Activated naive CD4-positive, alpha-beta T cell treated with anti-CD3 and anti-CD28 coated beads, Interleukin-2, amount 10 ng/mL, durations not matched to agents 7 days and 5 days (primary cell): ENCODE measurements at regions not wholly inside any gene's neighbourhood (a gene's known extent, or its start where the extent isn't known, plus 50 kb on each side); places are given as distances from the start of the nearest gene placed in this dataset.
"Not testable (repeated sequence)": the region's sequence is repeated elsewhere in the genome, so short reads cannot be mapped to it uniquely, and the experiment has no call there.

Source experiments
- CTCF ChIA-PET: fragments of 350-600 bp; sonication (Branson Sonifier 250); formaldehyde crosslinking; loops from one replicate; lab custom pipeline; 2021; ENCODE audit warnings: antibody characterized with exemption; lab: Charles Lee
- DNase-seq: peaks from one replicate; pipeline ENCODE4 v3.0.0-alpha.2; 2020
- H3K27ac Mint-ChIP-seq: one replicate; pipeline ENCODE4 v1.8.0; 2021; ENCODE audit warnings: mild to moderate bottlenecking, moderate library complexity, mixed read lengths
- H3K27me3 Mint-ChIP-seq: one replicate; pipeline ENCODE4 v1.8.0; 2021; ENCODE audit warnings: mild to moderate bottlenecking, mixed read lengths
- H3K36me3 Mint-ChIP-seq: one replicate; pipeline ENCODE4 v1.8.0; 2021; ENCODE audit warnings: mixed read lengths
- H3K4me1 Mint-ChIP-seq: one replicate; pipeline ENCODE4 v1.8.0; 2021; ENCODE audit warnings: mixed read lengths
- H3K4me3 Mint-ChIP-seq: one replicate; pipeline ENCODE4 v1.8.0; 2021; ENCODE audit warnings: mild to moderate bottlenecking, moderate library complexity, mixed read lengths
- H3K9me3 Mint-ChIP-seq: one replicate; pipeline ENCODE4 v1.8.0; 2021; ENCODE audit warnings: mixed read lengths

GRCh38 chr12:9387450-9387849, 179.3 kb upstream of the PZP start:
- CTCF ChIA-PET, result no interaction called here
- Mint-ChIP-seq H3K27me3 (no peaks in the 10 kb centered on the region), H3K9me3 (no peaks in the 10 kb centered on the region), H3K4me3 (no peak overlapping the region), H3K4me1 (peaks cover 5% of the 10 kb centered on the region), H3K27ac (no peak overlapping the region), H3K36me3 (no peaks in the 10 kb centered on the region)
- DNase-seq, result no peak

DNA sequence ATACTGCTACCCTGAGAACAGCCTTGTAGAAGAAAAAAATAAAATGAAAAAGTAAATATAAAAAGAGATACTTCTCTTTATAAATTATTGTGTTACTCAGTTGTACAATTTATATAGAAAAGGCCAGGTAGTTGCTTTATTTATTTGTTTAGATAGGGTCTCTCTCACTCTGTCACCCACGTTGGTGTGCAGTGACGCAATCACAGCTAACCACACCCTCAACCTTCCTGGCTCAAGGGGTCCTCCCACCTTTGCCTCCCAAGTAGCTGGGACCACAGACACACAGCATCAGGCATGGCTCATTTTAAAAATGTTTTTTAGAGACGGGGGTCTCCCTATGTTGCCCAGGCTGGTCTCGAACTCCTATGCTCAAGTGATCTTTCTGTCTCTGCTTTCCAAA, 175.4 kb upstream of the PZP start:
- Mint-ChIP-seq H3K9me3 (no peaks in the 10 kb centered on the region), H3K4me3 (no peak overlapping the region), H3K36me3 (no peaks in the 10 kb centered on the region), H3K27me3 (no peaks in the 10 kb centered on the region), H3K27ac (no peak overlapping the region), H3K4me1 (peaks cover 8% of the 10 kb centered on the region)
- CTCF ChIA-PET, result no interaction called here
- DNase-seq, result no peak

- Mint-ChIP-seq H3K36me3 (no peaks in the 10 kb centered on the region), H3K9me3 (no peaks in the 10 kb centered on the region), H3K27me3 (no peaks in the 10 kb centered on the region), H3K4me3 (no peak overlapping the region), H3K27ac (peak overlapping the region; percentile 33), H3K4me1 (peaks cover 4% of the 10 kb centered on the region)
- no peak for DNase-seq
- CTCF ChIA-PET, result no interaction called here
Observed at GRCh38 chr12:9381619-9382018, 173.4 kb upstream of the PZP start.

GRCh38 chr12:9380650-9381049, 172.5 kb upstream of the PZP start:
- Mint-ChIP-seq H3K27ac (no peak overlapping the region), H3K27me3 (no peaks in the 10 kb centered on the region), H3K36me3 (no peaks in the 10 kb centered on the region), H3K9me3 (no peaks in the 10 kb centered on the region), H3K4me3 (no peak overlapping the region), H3K4me1 (peaks cover 4% of the 10 kb centered on the region)
- CTCF ChIA-PET, result no interaction called here
- no peak for DNase-seq

GRCh38 chr12:9379023-9379742, 171.0 kb upstream of the PZP start:
- CTCF ChIA-PET, result interaction anchor here (1.8 kb wide), 1 partner anchor 90 kb away, joined by 4 read pairs; no protein-coding TSS in a partner anchor
- Mint-ChIP-seq H3K4me1 (peaks cover 4% of the 10 kb centered on the region), H3K36me3 (no peaks in the 10 kb centered on the region), H3K9me3 (no peaks in the 10 kb centered on the region), H3K4me3 (no peak overlapping the region), H3K27me3 (no peaks in the 10 kb centered on the region), H3K27ac (no peak overlapping the region)
- no peak for DNase-seq

DNA sequence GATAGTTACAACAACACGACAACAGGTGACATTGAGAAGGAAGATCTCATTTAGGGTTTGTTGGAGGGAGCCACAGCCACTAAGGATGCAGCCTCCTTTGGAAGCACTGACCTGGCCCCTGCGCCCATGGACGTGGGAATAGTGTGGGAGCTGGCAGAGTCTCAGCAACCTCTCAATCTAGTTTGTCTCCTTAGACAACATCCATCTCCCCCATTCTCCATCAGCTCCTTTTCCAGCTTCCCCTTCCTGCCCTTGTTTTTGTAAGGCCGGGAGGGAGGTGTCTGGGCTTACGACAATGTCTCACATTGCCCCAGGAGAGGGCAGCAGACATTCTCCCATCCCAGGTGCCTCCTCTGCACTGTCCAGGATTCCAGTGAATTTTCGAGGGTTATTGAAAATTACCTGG, 170.2 kb upstream of the PZP start:
- H3K4me3 Mint-ChIP-seq, result no peak overlapping the region
- CTCF ChIA-PET, result interaction anchor here (1.8 kb wide), 1 partner anchor 91 kb away, joined by 4 read pairs; no protein-coding TSS in a partner anchor

GRCh38 chr12:9372202-9372601, 164.0 kb upstream of the PZP start:
- Mint-ChIP-seq H3K4me3 (no peak overlapping the region), H3K27me3 (peaks cover 3% of the 10 kb centered on the region), H3K36me3 (no peaks in the 10 kb centered on the region), H3K27ac (no peak overlapping the region), H3K9me3 (no peaks in the 10 kb centered on the region), H3K4me1 (no peaks in the 10 kb centered on the region)
- CTCF ChIA-PET, result interaction anchor here (0.9 kb wide), 1 partner anchor 37 kb away, joined by 3 read pairs; no protein-coding TSS in a partner anchor
- DNase-seq, result no peak

More for the DNA sequence above, 170.2 kb upstream of the PZP start:
- Mint-ChIP-seq H3K27ac (no peak overlapping the region), H3K4me1 (peaks cover 4% of the 10 kb centered on the region), H3K27me3 (no peaks in the 10 kb centered on the region), H3K9me3 (no peaks in the 10 kb centered on the region), H3K36me3 (no peaks in the 10 kb centered on the region)
- no peak for DNase-seq

- Mint-ChIP-seq H3K27ac (no peak overlapping the region), H3K27me3 (peaks cover 3% of the 10 kb centered on the region), H3K36me3 (no peaks in the 10 kb centered on the region), H3K9me3 (no peaks in the 10 kb centered on the region), H3K4me3 (no peak overlapping the region), H3K4me1 (peaks cover 32% of the 10 kb centered on the region)
- CTCF ChIA-PET, result interaction anchor here (0.9 kb wide), 1 partner anchor 35 kb away, joined by 4 read pairs; no protein-coding TSS in a partner anchor
- DNase-seq, result no peak
Observed at GRCh38 chr12:9367828-9368227, 159.6 kb upstream of the PZP start.

- Mint-ChIP-seq H3K36me3 (no peaks in the 10 kb centered on the region), H3K4me1 (peaks cover 32% of the 10 kb centered on the region), H3K27me3 (peaks cover 3% of the 10 kb centered on the region), H3K9me3 (no peaks in the 10 kb centered on the region), H3K4me3 (no peak overlapping the region), H3K27ac (no peak overlapping the region)
- CTCF ChIA-PET, result interaction anchor here (0.9 kb wide), 1 partner anchor 34 kb away, joined by 4 read pairs; no protein-coding TSS in a partner anchor
- DNase-seq, result no peak
Observed at GRCh38 chr12:9367201-9367600, 159.0 kb upstream of the PZP start.

DNA sequence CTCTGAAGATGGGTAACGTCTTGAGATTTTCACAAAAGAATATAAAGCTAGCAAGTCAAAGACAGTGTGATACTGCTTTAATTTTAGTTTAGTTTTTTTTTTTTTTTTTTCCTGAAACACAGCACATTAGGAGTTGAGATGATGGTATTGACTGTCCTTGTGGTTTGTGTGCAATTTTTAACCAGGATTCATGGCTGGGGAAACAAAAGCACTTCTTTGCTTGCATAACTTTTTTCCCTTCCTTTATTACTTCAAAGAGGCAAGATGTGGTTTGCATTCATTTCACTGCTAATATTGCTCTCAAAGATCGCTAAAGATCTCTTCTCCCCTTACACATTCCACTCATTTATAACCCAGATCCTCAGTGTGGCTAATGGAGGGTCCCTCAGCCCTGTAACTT, 157.1 kb upstream of the PZP start:
- H3K36me3 Mint-ChIP-seq, result no peaks in the 10 kb centered on the region
- H3K4me3 Mint-ChIP-seq, result no peak overlapping the region
- H3K27ac Mint-ChIP-seq, result no peak overlapping the region
- no peak for DNase-seq
- H3K4me1 Mint-ChIP-seq, result peaks cover 32% of the 10 kb centered on the region
- H3K9me3 Mint-ChIP-seq, result no peaks in the 10 kb centered on the region
- CTCF ChIA-PET, result no interaction called here
- H3K27me3 Mint-ChIP-seq, result peaks cover 8% of the 10 kb centered on the region

DNA sequence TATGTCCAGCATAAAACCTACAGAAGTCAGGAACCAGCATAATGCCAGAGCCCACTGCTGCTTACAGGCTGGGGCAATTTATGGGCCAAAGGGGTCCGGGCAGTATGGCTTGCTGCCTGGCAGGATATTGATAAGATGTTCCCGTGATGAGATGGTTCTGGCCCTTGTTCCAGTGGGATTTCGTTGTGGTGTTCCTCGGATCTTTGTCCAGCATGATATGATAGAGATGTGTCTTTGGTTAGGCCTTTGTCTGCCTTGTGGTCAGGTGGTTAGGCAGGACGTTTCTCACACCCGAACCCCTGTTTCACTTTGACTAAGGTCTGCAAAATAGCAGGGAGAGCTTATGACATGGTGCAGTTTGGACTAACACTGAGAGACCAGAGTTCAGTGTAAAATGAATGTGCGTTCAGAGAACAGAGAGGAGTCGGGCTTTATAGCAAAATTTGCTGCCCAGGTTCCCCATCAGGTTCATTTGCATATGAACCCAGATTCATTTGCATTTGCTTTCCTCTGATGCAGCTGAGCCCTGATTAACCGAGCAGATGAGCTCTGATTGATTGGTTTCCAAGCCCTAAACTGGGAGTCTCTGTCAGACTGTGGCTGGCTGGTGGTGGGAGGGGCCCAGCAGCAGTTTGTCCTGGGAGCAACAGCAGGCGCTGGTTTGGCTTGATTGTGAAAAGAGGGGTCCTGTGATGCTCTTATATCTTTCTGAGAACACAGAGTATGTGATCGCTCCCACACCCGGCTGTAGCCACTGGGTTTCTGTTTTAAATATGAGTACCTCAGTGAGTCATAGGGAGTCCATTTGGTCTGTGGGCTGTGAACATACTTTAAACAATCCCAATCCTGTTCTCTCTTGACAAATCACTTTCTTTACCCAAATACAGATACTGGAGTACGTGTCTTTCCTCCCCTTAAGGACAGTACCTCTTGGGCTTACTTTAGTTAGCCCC, 156.3 kb upstream of the PZP start:
- Mint-ChIP-seq H3K4me1 (peaks cover 32% of the 10 kb centered on the region), H3K36me3 (no peaks in the 10 kb centered on the region), H3K4me3 (no peak overlapping the region), H3K9me3 (no peaks in the 10 kb centered on the region), H3K27me3 (peaks cover 8% of the 10 kb centered on the region), H3K27ac (peak overlapping the region; percentile 42)
- CTCF ChIA-PET, result no interaction called here
- peak; percentile 38 for DNase-seq

- H3K4me1 Mint-ChIP-seq, result peaks cover 32% of the 10 kb centered on the region
- H3K9me3 Mint-ChIP-seq, result no peaks in the 10 kb centered on the region
- H3K27me3 Mint-ChIP-seq, result peaks cover 8% of the 10 kb centered on the region
- no peak overlapping the region for H3K4me3 Mint-ChIP-seq
- no peak overlapping the region for H3K27ac Mint-ChIP-seq
- no peak for DNase-seq
- no peaks in the 10 kb centered on the region for H3K36me3 Mint-ChIP-seq
- CTCF ChIA-PET, result no interaction called here
Observed at GRCh38 chr12:9363145-9363544, 154.9 kb upstream of the PZP start.

DNA sequence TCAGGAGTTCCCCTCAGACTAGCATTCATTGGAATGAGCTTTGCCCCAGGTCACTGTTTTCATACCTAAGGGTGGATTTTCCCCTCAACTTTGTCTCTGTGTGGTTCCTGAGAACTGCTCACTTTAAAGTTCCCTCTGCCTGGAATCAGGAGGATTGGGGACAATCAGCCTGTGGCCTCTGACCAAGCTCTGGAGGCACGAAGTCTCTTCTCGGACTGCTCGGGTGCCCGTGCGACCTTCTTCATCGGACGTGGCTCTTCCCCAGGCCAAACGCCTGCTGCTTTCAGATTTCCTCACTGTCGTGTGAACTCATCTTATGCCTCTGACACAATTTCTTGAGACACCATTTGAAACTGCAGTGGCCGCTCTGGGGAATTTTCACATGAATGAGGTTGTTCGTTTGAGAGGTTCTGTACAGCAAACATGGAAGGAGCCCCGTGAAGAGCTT, 153.7 kb upstream of the PZP start:
- Mint-ChIP-seq H3K9me3 (no peaks in the 10 kb centered on the region), H3K4me1 (peaks cover 32% of the 10 kb centered on the region), H3K27me3 (peaks cover 5% of the 10 kb centered on the region), H3K27ac (no peak overlapping the region), H3K4me3 (no peak overlapping the region), H3K36me3 (no peaks in the 10 kb centered on the region)
- CTCF ChIA-PET, result no interaction called here
- no peak for DNase-seq

DNA sequence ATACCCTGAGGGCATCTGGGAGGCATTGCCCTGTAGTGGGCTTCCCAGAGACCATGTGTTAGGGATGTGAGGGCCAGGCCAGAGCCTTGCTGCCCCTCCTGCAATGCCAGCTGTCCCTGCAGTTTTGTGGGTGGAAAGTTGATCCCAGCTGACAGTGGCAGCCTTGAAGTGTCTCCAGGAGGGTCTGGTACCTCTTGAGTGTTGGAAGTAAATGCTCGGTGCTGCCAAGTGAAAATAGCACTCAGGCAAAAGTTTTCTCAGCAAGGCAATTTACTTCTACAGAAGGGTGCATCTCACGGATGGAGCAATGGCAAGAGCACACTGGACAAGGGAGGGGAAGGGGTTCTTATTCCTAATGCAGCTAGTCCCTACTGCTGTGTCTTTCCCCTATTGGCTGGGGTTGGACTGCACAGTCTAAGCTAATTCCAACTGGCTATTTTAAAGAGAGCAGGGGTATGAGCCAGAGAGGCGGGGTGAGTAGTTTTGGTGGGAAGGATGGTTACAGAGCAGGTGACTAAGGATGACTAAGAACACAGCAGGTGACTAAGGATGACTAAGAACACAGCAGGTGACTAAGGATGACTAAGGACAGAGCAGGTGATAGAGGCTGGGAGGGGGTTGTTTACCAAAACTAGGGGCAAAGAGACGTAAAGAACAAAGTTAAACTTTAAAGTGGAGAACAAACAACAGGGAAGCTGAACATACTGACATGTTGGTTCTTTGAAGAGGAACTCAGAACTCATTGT, 146.0 kb upstream of the PZP start:
- H3K36me3 Mint-ChIP-seq, H3K4me1 Mint-ChIP-seq, H3K4me3 Mint-ChIP-seq, H3K27ac Mint-ChIP-seq, DNase-seq, H3K27me3 Mint-ChIP-seq, CTCF ChIA-PET: not testable (repeated sequence)
- H3K9me3 Mint-ChIP-seq, result peaks cover 34% of the 10 kb centered on the region
